HepG2 (cell line): ENCODE measurements at regions not wholly inside any gene's neighbourhood (a gene's known extent, or its start where the extent isn't known, plus 50 kb on each side); places are given as distances from the start of the nearest gene placed in this dataset.

ENCODE experiments used
- ATAC-seq: fragments of 200-7000 bp; cut with Tn5 transposase; 3 replicates; pipeline ENCODE4 v1.9.1; 2020; ENCODE audit warnings: mild to moderate bottlenecking, moderate library complexity
- BruUV-seq: library from RNA; stranded (reverse); fragments of 400-500 nt; replicated peaks from 2 replicates; lab custom pipeline; 2021; lab: Mats Ljungman, UMichigan
- CTCF ChIA-PET: fragments of 300-600 bp; formaldehyde crosslinking; extraction: SDS; loops from one replicate; lab custom pipeline; 2021; ENCODE audit warnings: low total read pairs, inconsistent platforms, low intra/inter-chr PET ratio; lab: Yijun Ruan, JAX
- POLR2A ChIA-PET: fragments of 350-600 bp; sonication (Branson Sonifier 250); formaldehyde crosslinking; loops from one replicate; lab custom pipeline; 2020; ENCODE audit warnings: antibody characterized with exemption, inconsistent platforms; lab: Yijun Ruan, JAX
- DNase-seq: peaks from one replicate; pipeline ENCODE4 v3.0.0-alpha.2; 2015; ENCODE audit warnings: low spot score
- FAIRE-seq: peaks from 3 replicates; lab custom pipeline; 2011; peaks lifted over from hg19 to GRCh38; lab: Jason Lieb, UNC
- H2AFZ ChIP-seq: one replicate; pipeline ENCODE4 v1.6.1; 2011; ENCODE audit warnings: low read length, inconsistent platforms
- H3K27ac ChIP-seq: fragments of 300-600 bp; 3 replicates; pipeline ENCODE4 v1.8.0; 2011; ENCODE audit warnings: mixed run types, mild to moderate bottlenecking, mixed read lengths, low read length, inconsistent platforms; ENCODE audit not compliant: insufficient read depth; ENCODE audit errors: extremely low read length
- H3K27me3 ChIP-seq, 2 experiments: fragments of 200-600 bp in 1 of 2; 2 replicates in 1 of 2; 3 replicates in 1 of 2; pipeline versions ENCODE4 v1.6.0 to v1.8.0; 2011; ENCODE audit warnings: low read length in 2 of 2, mild to moderate bottlenecking in 2 of 2, moderate library complexity in 2 of 2, inconsistent platforms in 1 of 2; ENCODE audit not compliant: insufficient read depth in 2 of 2, control insufficient read depth in 1 of 2
- H3K36me3 ChIP-seq, 2 experiments: fragments of 200-600 bp in 1 of 2; replicated peaks in 1 of 2; 2 replicates in 1 of 2; 3 replicates in 1 of 2; pipeline versions ENCODE4 v1.5.1 to v1.8.0; 2011; ENCODE audit warnings: low read length in 2 of 2, inconsistent platforms in 1 of 2; ENCODE audit not compliant: insufficient read depth in 2 of 2, control insufficient read depth in 1 of 2
- H3K4me1 ChIP-seq: 2 replicates; pipeline ENCODE4 v1.5.1; 2012; ENCODE audit warnings: low read length, inconsistent platforms; ENCODE audit not compliant: insufficient read depth
- H3K4me2 ChIP-seq: 2 replicates; pipeline ENCODE4 v1.6.0; 2011; ENCODE audit warnings: low read depth, low read length, inconsistent platforms
- H3K4me3 ChIP-seq, 3 experiments: fragments of 200-600 bp in 1 of 3; sonication (generic), shearing (Covaris generic) in 1 of 3; replicated peaks in 1 of 3; 2 replicates each; pipeline ENCODE4 v1.5.1; 2011 to 2016; ENCODE audit warnings: low read length in 3 of 3, inconsistent platforms in 2 of 3, low read depth in 2 of 3, mild to moderate bottlenecking in 2 of 3, control low read depth in 1 of 3, mixed read lengths in 1 of 3; ENCODE audit not compliant: insufficient read depth in 1 of 3
- H3K79me2 ChIP-seq: one replicate; pipeline ENCODE4 v1.6.1; 2011; ENCODE audit warnings: low read length, inconsistent platforms; ENCODE audit not compliant: insufficient read depth
- H3K9ac ChIP-seq: 2 replicates; pipeline ENCODE4 v1.6.0; 2011; ENCODE audit warnings: mild to moderate bottlenecking, low read depth, low read length, inconsistent platforms; ENCODE audit not compliant: insufficient read depth
- H3K9me3 ChIP-seq: 2 replicates; pipeline ENCODE4 v1.5.1; 2012; ENCODE audit warnings: mild to moderate bottlenecking, low read length
- H4K20me1 ChIP-seq: 2 replicates; pipeline ENCODE4 v1.6.0; 2011; ENCODE audit warnings: inconsistent platforms, mild to moderate bottlenecking, low read length, moderate library complexity; ENCODE audit not compliant: insufficient read depth
- HES4 ChIP-seq: sonication (generic); formaldehyde crosslinking; IDR thresholded peaks from 2 replicates; pipeline ENCODE4 v1.9.0; 2021; ENCODE audit warnings: mild to moderate bottlenecking, missing genetic modification reagents, borderline replicate concordance
- MAFF ChIP-seq: IDR thresholded peaks from 2 replicates; pipeline ENCODE4 v1.6.1; 2011; ENCODE audit warnings: low read depth, low read length, improper control_type of control experiment
- MAFK ChIP-seq, 2 experiments: IDR thresholded peaks in 1 of 2; conservative IDR thresholded peaks in 1 of 2; 2 replicates each; pipeline ENCODE4 v1.6.1; 2011; ENCODE audit warnings: improper control_type of control experiment in 2 of 2, low read length in 2 of 2
- POLR2AphosphoS5 ChIP-seq: IDR thresholded peaks from 2 replicates; pipeline ENCODE4 v1.6.1; 2012; ENCODE audit warnings: low read depth, low read length
- PRPF4 ChIP-seq: fragments of 200-400 bp; formaldehyde crosslinking; IDR thresholded peaks from 2 replicates; pipeline ENCODE4 v1.6.1; 2016; ENCODE audit warnings: low read length, low read depth; ENCODE audit not compliant: poor library complexity, severe bottlenecking
- RARA ChIP-seq: IDR thresholded peaks from 2 replicates; pipeline ENCODE4 v1.6.1; 2016; ENCODE audit warnings: missing genetic modification reagents, missing compliant biosample characterization
- RNF2 ChIP-seq: fragments of 450-650 bp; conservative IDR thresholded peaks from 2 replicates; pipeline ENCODE4 v1.6.1; 2016; ENCODE audit warnings: low read depth
- ZNF225 ChIP-seq: sonication (generic); formaldehyde crosslinking; IDR thresholded peaks from 2 replicates; pipeline ENCODE4 v1.4.0; 2020; ENCODE audit warnings: mild to moderate bottlenecking, missing genetic modification reagents
- ZNF687 ChIP-seq: sonication (generic); formaldehyde crosslinking; IDR thresholded peaks from 2 replicates; pipeline ENCODE4 v1.5.1; 2020; ENCODE audit warnings: mild to moderate bottlenecking, missing genetic modification reagents, moderate library complexity
- WGBS: methylation state at CpG from one replicate; pipeline ENCODE4 v1.1.6; 2017; ENCODE audit warnings: low lambda C conversion rate; 5-methylcytosine and 5-hydroxymethylcytosine counted together
- in situ Hi-C: cut with HindIII; loops from 2 replicates; pipeline ENCODE4 v1.10.0; 2017; ENCODE audit warnings: low pct_unique_long_range_greater_than_20kb; ENCODE audit not compliant: extremely low pct_ligation_motif_present
- intact Hi-C: fragments of 100-400 bp; cut with micrococcal nuclease; formaldehyde crosslinking; loops from one replicate; pipeline ENCODE4 v1.10.0; 2022; ENCODE audit not compliant: unreplicated experiment

- H2AFZ ChIP-seq: no peak overlapping the region
- H3K79me2 ChIP-seq: no peaks in the 10 kb centered on the region
- no peak overlapping the region for H3K4me2 ChIP-seq
- no peaks in the 10 kb centered on the region for H4K20me1 ChIP-seq
- intact Hi-C loops: no loop called here
- H3K9me3 ChIP-seq: no peaks in the 10 kb centered on the region
- no peak overlapping the region for H3K27ac ChIP-seq
- no peaks in the 10 kb centered on the region for H3K27me3 ChIP-seq
- POLR2A ChIA-PET: no interaction called here
- no peak for FAIRE-seq
- H3K9ac ChIP-seq: no peak overlapping the region
- H3K36me3 ChIP-seq: no peaks in the 10 kb centered on the region
- WGBS: 62% methylated on average over 1 of the region's 1 CpG
- TF ChIP-seq MAFK (conservative IDR thresholded peaks at IDR 0.05 in 1 of 2, IDR thresholded peaks at IDR 0.05 in 1 of 2; ENCODE audit: low read length in 2 of 2) (peak; percentile 78 to 89), MAFF (peak; percentile 78), HES4 (CRISPR knock-in tag) (no peak)
- TF ChIP-seq, all 625 proteins: peak for 2
- H3K4me1 ChIP-seq: no peaks in the 10 kb centered on the region
- no peak overlapping the region for H3K4me3 ChIP-seq
- in situ Hi-C loops: no loop called here
- ATAC-seq: no peak
- CTCF ChIA-PET: no interaction called here
- BruUV-seq: no TSS peak
- DNase-seq: no peak
Measured at GRCh38 chr5:36759117-36759516, 117.5 kb upstream of the NIPBL start.

GRCh38 chr5:36763454-36763853 lies 113.1 kb upstream of the NIPBL start:
- no peaks in the 10 kb centered on the region for H3K4me1 ChIP-seq
- no peaks in the 10 kb centered on the region; the same call in 1 of the 2 replicates for H3K9me3 ChIP-seq
- no peak overlapping the region for H3K4me3 ChIP-seq
- DNase-seq: no peak
- intact Hi-C loops: no loop called here
- H3K27ac ChIP-seq: no peak overlapping the region
- H3K27me3 ChIP-seq: no peaks in the 10 kb centered on the region
- no peak for ATAC-seq
- in situ Hi-C loops: no loop called here
- H3K9ac ChIP-seq: no peak overlapping the region
- 20% methylated on average over 7 of the region's 7 CpGs for WGBS
- H3K36me3 ChIP-seq: no peaks in the 10 kb centered on the region
- CTCF ChIA-PET: no interaction called here
- BruUV-seq: no TSS peak
- no peak overlapping the region for H3K4me2 ChIP-seq
- H3K79me2 ChIP-seq: no peaks in the 10 kb centered on the region
- no peaks in the 10 kb centered on the region for H4K20me1 ChIP-seq
- no peak for FAIRE-seq
- TF ChIP-seq RNF2 (no peak), ZNF225 (CRISPR knock-in tag) (no peak), PRPF4 (no peak), RARA (CRISPR knock-in tag) (no peak), POLR2AphosphoS5 (no peak), ZNF687 (CRISPR knock-in tag) (no peak)
- TF ChIP-seq, all 625 proteins: peak for 0
- no peak overlapping the region for H2AFZ ChIP-seq
- POLR2A ChIA-PET: no interaction called here
